ENCODE measurements at regions not wholly inside any gene's neighbourhood (a gene's known extent, or its start where the extent isn't known, plus 50 kb on each side); places are given as distances from the start of the nearest gene placed in this dataset.

GRCh38 chr13:85228692-85229091, 570.5 kb downstream of the SLITRK6 start:
- TF ChIP-seq POLR2A (IDR thresholded peaks at IDR 0.05; ENCODE audit: low read depth, low read length) (no peak), TAF1 (IDR thresholded peaks at IDR 0.05; ENCODE audit: borderline replicate concordance, low read depth, low read length) (no peak), POLR2AphosphoS5 (IDR thresholded peaks at IDR 0.05; ENCODE audit: low read depth, low read length) (no peak)
